Brain pericyte (primary cell): ENCODE measurements at regions not wholly inside any gene's neighbourhood (a gene's known extent, or its start where the extent isn't known, plus 50 kb on each side); places are given as distances from the start of the nearest gene placed in this dataset.

Source experiments
- DNase-seq: peaks from one replicate; pipeline ENCODE4 v3.0.0-alpha.2; 2012; ENCODE audit warnings: low read depth, low spot score

- DNase-seq: no peak
Measured at GRCh38 chr3:190722181-190722905, 140.2 kb downstream of the GMNC start.

DNA sequence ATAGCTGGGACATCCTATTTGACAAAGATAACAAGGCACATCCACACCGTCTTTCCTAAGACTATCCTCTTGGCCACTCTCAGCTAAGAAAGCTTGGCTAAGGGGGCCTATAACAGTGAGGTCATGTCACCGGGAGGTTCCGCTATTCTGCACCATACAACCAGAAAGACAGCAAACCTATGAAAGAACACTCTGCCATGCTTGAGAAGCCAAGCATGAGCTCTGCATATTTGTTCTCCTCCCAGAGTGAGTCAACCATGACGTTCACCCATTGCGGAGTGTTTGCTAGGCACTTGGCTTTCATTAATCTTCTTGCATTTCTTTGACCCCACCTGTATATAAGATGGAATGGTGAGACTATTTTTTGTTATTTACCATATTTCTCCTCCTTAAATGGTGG is 141.2 kb downstream of the GMNC start:
- DNase-seq: no peak

- peak; percentile 76 for DNase-seq
Measured at GRCh38 chr3:190718671-190719070, 143.8 kb downstream of the GMNC start.

GRCh38 chr3:190718097-190718496 is 144.4 kb downstream of the GMNC start:
- DNase-seq: no peak

DNA sequence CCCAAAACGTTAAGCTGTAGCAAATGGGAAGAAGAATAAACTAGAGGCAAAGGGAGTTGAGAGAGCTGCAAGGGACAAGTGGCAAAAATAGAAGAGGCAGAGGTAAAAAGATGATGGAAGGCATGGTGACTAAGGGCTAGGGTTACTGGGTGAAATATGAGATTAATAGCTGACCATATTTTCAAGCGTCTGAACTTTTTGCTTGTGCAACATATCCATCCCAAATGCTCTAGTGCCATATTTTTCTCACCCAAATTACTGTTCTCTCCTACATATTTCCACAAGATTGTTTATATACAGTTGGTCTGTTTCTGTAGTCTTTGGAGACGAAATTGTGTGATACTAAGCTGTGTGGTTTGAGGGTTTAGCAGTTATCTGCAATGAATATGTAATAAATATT is 145.5 kb downstream of the GMNC start:
- DNase-seq: no peak

GRCh38 chr3:190716211-190716610 is 146.3 kb downstream of the GMNC start:
- DNase-seq: no peak

DNA sequence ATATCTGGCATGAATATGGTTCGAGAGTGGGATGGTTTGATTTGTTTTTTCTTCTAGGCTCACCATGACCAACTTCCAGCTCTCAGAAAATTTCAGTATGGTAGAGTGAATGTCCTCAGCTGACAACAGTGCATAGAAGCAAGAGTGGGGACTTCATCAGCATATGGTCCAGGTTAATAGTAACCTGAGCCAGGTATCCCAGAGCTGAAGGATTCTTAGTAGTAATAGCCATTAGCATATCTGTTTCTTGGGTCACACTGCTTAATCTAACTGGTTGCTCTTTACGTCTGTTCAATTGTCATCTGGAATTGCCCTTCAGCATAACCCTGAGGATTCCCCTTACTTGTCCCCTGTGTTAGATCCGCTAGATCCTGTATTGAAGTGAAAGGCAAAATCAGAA is 151.8 kb downstream of the GMNC start:
- DNase-seq: no peak

GRCh38 chr3:190709351-190709773 is 153.1 kb downstream of the GMNC start:
- DNase-seq: peak; percentile 53
